ENCODE measurements at regions not wholly inside any gene's neighbourhood (a gene's known extent, or its start where the extent isn't known, plus 50 kb on each side); places are given as distances from the start of the nearest gene placed in this dataset.

GRCh38 chr11:105486929-105487328 is 122.9 kb upstream of the GRIA4 start:
- no peaks in the 10 kb centered on the region for H3K9me3 ChIP-seq (ENCODE audit: control insufficient read depth, low read length)
- no peak overlapping the region for H3K27ac ChIP-seq (ENCODE audit: low read length)
- no peak overlapping the region for H3K4me3 ChIP-seq (ENCODE audit: low read length)
- 96% methylated on average over 11 of the region's 11 CpGs for WGBS
- H3K4me1 ChIP-seq (ENCODE audit: control insufficient read depth, insufficient read depth, low read length) = no peaks in the 10 kb centered on the region
- no peaks in the 10 kb centered on the region for H3K27me3 ChIP-seq (ENCODE audit: control insufficient read depth, insufficient read depth)
- DNase-seq (no peak), ATAC-seq (no peak)
- intact Hi-C loops (cut with DNase I) = no loop called here

- no peaks in the 10 kb centered on the region for H3K9me3 ChIP-seq (ENCODE audit: control insufficient read depth, low read length)
- no peaks in the 10 kb centered on the region for H3K4me1 ChIP-seq (ENCODE audit: control insufficient read depth, insufficient read depth, low read length)
- ATAC-seq (no peak), DNase-seq (no peak)
- 97% methylated on average over 1 of the region's 1 CpG for WGBS
- H3K4me3 ChIP-seq (ENCODE audit: low read length) = no peak overlapping the region
- H3K27ac ChIP-seq (ENCODE audit: low read length) = no peak overlapping the region
- intact Hi-C loops (cut with DNase I) = no loop called here
- no peaks in the 10 kb centered on the region for H3K27me3 ChIP-seq (ENCODE audit: control insufficient read depth, insufficient read depth)
Observed at GRCh38 chr11:105469931-105470330, 139.9 kb upstream of the GRIA4 start.

- H3K27ac ChIP-seq (ENCODE audit: low read length) = no peak overlapping the region
- no peaks in the 10 kb centered on the region for H3K9me3 ChIP-seq (ENCODE audit: control insufficient read depth, low read length)
- H3K4me1 ChIP-seq (ENCODE audit: control insufficient read depth, insufficient read depth, low read length) = no peaks in the 10 kb centered on the region
- ATAC-seq (no peak), DNase-seq (no peak)
- no peak overlapping the region for H3K4me3 ChIP-seq (ENCODE audit: low read length)
- H3K27me3 ChIP-seq (ENCODE audit: control insufficient read depth, insufficient read depth) = no peaks in the 10 kb centered on the region
- 42% methylated on average over 3 of the region's 3 CpGs for WGBS
- intact Hi-C loops (cut with DNase I) = no loop called here
Observed at GRCh38 chr11:105468154-105468553, 141.7 kb upstream of the GRIA4 start.

DNA sequence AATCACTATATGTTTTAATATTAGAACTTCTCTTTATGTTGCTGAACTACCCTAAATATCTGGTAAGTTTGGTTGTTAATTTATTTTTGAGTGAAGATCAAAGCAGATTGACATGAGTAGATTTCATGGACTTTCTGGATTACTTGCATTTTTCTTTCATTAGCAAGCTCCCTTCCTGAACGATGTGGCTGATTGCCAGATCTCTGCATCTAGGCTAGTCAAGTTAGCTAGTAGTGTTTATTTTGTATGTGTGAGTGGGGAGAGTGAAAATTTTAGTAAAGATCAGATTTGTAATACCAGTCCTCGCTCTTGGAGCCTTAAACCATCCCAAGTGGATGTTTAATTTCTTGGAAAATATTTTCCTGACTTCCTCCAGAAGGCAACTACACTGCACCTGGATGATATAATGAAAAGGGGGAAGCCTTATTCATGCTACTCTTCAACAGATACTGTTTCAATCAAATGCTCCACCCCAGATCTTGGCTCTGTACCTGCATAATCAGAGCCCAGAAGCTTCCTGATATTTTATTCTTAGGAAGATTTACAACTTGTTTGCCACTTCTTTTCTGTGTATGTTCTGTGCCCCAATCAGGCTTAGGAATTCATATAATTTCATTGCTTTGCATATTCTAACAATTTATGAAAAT is 143.2 kb upstream of the GRIA4 start:
- no peak for DNase-seq
- no peak for ATAC-seq
- H3K4me1 ChIP-seq (ENCODE audit: control insufficient read depth, insufficient read depth, low read length) = no peaks in the 10 kb centered on the region
- no peak overlapping the region for H3K4me3 ChIP-seq (ENCODE audit: low read length)
- WGBS = 33% methylated on average over 2 of the region's 2 CpGs
- intact Hi-C loops (cut with DNase I) = no loop called here
- no peaks in the 10 kb centered on the region for H3K9me3 ChIP-seq (ENCODE audit: control insufficient read depth, low read length)
- H3K27ac ChIP-seq (ENCODE audit: low read length) = no peak overlapping the region
- no peaks in the 10 kb centered on the region for H3K27me3 ChIP-seq (ENCODE audit: control insufficient read depth, insufficient read depth)

DNA sequence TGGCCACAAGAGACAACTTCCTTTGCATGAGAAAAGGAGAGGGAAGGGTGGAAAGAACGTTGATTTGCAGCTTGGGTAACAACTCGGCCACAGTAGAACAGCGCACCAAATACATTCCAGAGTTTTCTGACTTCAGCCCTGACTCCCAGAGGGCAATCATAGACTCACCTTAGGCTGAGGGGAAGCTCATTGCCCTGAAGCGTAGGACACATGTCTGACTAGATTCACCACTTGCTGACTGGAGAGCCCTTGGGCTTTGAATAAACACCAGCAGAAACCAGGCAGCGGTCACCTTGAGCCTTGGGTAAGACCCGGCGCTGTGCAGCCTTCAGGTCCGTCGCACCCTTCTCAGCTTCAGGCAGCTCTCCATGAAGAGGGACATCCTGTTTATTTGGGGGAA is 151.8 kb upstream of the GRIA4 start:
- ATAC-seq = no peak
- WGBS = 90% methylated on average over 9 of the region's 9 CpGs
- intact Hi-C loops (cut with DNase I) = no loop called here

DNA sequence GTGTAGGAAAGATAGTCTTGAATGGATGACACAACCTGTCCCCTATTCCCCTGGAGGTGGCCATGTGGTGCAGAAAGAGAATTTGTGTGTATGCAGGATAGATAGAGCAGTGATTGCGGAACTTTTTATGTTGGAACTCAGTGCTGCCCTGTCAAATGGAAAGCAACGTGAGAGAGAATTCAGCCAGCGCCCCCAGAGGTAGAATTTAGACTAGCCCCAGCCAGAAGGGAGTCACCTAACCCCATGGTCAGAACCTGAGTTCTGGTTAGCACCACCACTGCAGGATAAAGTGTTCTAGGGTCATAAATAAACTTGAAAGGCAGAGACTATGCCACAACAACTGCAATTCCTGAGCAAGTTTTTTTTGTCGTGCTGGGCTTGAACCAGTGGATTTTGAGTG is 152.9 kb upstream of the GRIA4 start:
- no peak overlapping the region for H3K4me3 ChIP-seq (ENCODE audit: low read length)
- intact Hi-C loops (cut with DNase I) = no loop called here
- WGBS = 70% methylated on average over 4 of the region's 4 CpGs
- ATAC-seq (no peak), DNase-seq (no peak)
- H3K27me3 ChIP-seq (ENCODE audit: control insufficient read depth, insufficient read depth) = no peaks in the 10 kb centered on the region
- no peaks in the 10 kb centered on the region for H3K4me1 ChIP-seq (ENCODE audit: control insufficient read depth, insufficient read depth, low read length)
- H3K27ac ChIP-seq (ENCODE audit: low read length) = no peak overlapping the region
- no peaks in the 10 kb centered on the region for H3K9me3 ChIP-seq (ENCODE audit: control insufficient read depth, low read length)

More for the DNA sequence above, 151.8 kb upstream of the GRIA4 start:
- DNase-seq = no peak
- Histone ChIP-seq H3K4me1 (ENCODE audit: control insufficient read depth, insufficient read depth, low read length) (no peaks in the 10 kb centered on the region), H3K27ac (ENCODE audit: low read length) (no peak overlapping the region), H3K4me3 (ENCODE audit: low read length) (no peak overlapping the region), H3K27me3 (ENCODE audit: control insufficient read depth, insufficient read depth) (no peaks in the 10 kb centered on the region), H3K9me3 (ENCODE audit: control insufficient read depth, low read length) (no peaks in the 10 kb centered on the region)

- H3K4me1 ChIP-seq (ENCODE audit: control insufficient read depth, insufficient read depth, low read length) = no peaks in the 10 kb centered on the region
- WGBS = 82% methylated on average over 2 of the region's 2 CpGs
- no peak overlapping the region for H3K4me3 ChIP-seq (ENCODE audit: low read length)
- no peak for DNase-seq
- intact Hi-C loops (cut with DNase I) = no loop called here
- no peak for ATAC-seq
- H3K27ac ChIP-seq (ENCODE audit: low read length) = no peak overlapping the region
- H3K9me3 ChIP-seq (ENCODE audit: control insufficient read depth, low read length) = no peaks in the 10 kb centered on the region
- H3K27me3 ChIP-seq (ENCODE audit: control insufficient read depth, insufficient read depth) = no peaks in the 10 kb centered on the region
Observed at GRCh38 chr11:105449100-105449734, 160.7 kb upstream of the GRIA4 start.

DNA sequence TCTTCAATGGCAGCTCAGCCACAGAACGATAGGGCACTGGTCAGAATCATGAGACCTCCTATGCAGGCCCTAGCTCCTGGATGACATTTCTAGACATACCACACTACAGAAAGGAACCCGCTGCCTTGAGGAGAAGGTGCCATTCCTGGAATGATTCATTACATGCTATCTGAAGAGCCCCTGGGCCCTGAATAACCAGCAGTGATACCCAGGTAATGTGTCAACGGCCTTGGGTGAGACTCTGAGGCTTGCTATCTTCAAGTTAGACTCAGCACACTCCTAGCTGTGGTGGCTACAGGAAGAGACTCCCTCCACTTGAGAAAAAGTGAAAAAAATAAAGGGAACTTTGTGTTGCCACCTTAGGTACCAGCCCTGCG is 161.2 kb upstream of the GRIA4 start:
- Histone ChIP-seq H3K4me1 (ENCODE audit: control insufficient read depth, insufficient read depth, low read length) (no peaks in the 10 kb centered on the region), H3K27me3 (ENCODE audit: control insufficient read depth, insufficient read depth) (no peaks in the 10 kb centered on the region), H3K4me3 (ENCODE audit: low read length) (no peak overlapping the region), H3K9me3 (ENCODE audit: control insufficient read depth, low read length) (no peaks in the 10 kb centered on the region), H3K27ac (ENCODE audit: low read length) (no peak overlapping the region)
- WGBS = 83% methylated on average over 4 of the region's 4 CpGs
- DNase-seq (no peak), ATAC-seq (no peak)
- intact Hi-C loops (cut with DNase I) = no loop called here

- no peaks in the 10 kb centered on the region for H3K27me3 ChIP-seq (ENCODE audit: control insufficient read depth, insufficient read depth)
- no peaks in the 10 kb centered on the region for H3K9me3 ChIP-seq (ENCODE audit: control insufficient read depth, low read length)
- intact Hi-C loops (cut with DNase I) = no loop called here
- DNase-seq = no peak
- WGBS = 85% methylated on average over 1 of the region's 1 CpG
- H3K27ac ChIP-seq (ENCODE audit: low read length) = no peak overlapping the region
- H3K4me1 ChIP-seq (ENCODE audit: control insufficient read depth, insufficient read depth, low read length) = no peaks in the 10 kb centered on the region
- no peak overlapping the region for H3K4me3 ChIP-seq (ENCODE audit: low read length)
- ATAC-seq = no peak
Observed at GRCh38 chr11:105447936-105448702, 161.8 kb upstream of the GRIA4 start.

- Histone ChIP-seq H3K4me3 (ENCODE audit: low read length) (no peak overlapping the region), H3K27me3 (ENCODE audit: control insufficient read depth, insufficient read depth) (no peaks in the 10 kb centered on the region), H3K27ac (ENCODE audit: low read length) (no peak overlapping the region), H3K9me3 (ENCODE audit: control insufficient read depth, low read length) (no peaks in the 10 kb centered on the region), H3K4me1 (ENCODE audit: control insufficient read depth, insufficient read depth, low read length) (no peaks in the 10 kb centered on the region)
- intact Hi-C loops (cut with DNase I) = no loop called here
- DNase-seq = no peak
- ATAC-seq = no peak
Observed at GRCh38 chr11:105443623-105444022, 166.2 kb upstream of the GRIA4 start.

DNA sequence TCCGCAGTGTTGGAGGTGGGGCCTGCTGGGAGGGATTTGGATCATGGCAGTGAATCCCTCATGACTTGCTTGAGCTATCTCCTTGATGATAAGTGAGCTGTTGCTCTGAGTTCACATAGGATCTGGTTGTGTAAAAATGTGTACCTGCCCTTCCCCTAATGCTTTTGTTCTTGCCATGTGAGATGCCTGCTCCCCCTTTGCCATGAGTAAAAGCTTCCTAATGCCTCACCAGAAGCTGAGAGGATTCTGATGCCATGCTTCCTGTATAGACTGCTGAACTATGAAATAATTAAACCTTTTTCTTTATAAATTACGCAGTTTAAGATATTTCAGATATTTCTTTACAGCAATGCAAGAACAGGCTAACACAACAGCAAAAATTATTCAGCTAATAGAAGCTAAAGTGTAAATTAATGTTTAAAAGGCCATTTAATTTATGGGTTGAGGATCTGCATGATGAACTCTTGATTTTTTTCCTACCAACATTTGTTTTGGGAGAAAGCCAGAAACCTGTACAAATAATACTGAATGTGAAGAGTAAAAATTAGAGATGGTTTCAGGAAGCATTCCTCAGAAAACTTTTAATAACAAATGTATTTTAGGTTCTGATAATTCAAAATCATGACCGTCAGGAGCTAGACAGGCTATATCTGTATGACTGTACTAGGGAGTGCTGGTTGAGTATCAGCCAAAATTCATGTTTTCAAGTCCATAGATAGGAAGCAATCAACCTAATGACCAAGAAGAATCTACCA is 177.5 kb upstream of the GRIA4 start:
- Histone ChIP-seq H3K4me3 (ENCODE audit: low read length) (no peak overlapping the region), H3K9me3 (ENCODE audit: control insufficient read depth, low read length) (no peaks in the 10 kb centered on the region), H3K27me3 (ENCODE audit: control insufficient read depth, insufficient read depth) (no peaks in the 10 kb centered on the region), H3K27ac (ENCODE audit: low read length) (no peak overlapping the region), H3K4me1 (ENCODE audit: control insufficient read depth, insufficient read depth, low read length) (no peaks in the 10 kb centered on the region)
- 50% methylated on average over 3 of the region's 3 CpGs for WGBS
- DNase-seq (no peak), ATAC-seq (no peak)
- intact Hi-C loops (cut with DNase I) = no loop called here
